ENCODE measurements at regions not wholly inside any gene's neighbourhood (a gene's known extent, or its start where the extent isn't known, plus 50 kb on each side); places are given as distances from the start of the nearest gene placed in this dataset.

GRCh38 chr12:127496255-127496654 lies 770.7 kb upstream of the TMEM132C start:
- H3K79me1 ChIP-seq (ENCODE audit: low read depth, low read length), result no peaks in the 10 kb centered on the region
- peak overlapping the region; percentile 79; the same call in 1 of the 2 replicates for H2AFZ ChIP-seq (ENCODE audit: low read length)
- no peak overlapping the region for H4K91ac ChIP-seq (replicated peaks; ENCODE audit: insufficient read length, low read length)
- no peak overlapping the region for H3K4me2 ChIP-seq (ENCODE audit: insufficient read depth in 1 of 2, low read depth in 2 of 2, low read length in 2 of 2)
- no peak overlapping the region for H3K18ac ChIP-seq (ENCODE audit: extremely low read depth, low read length)
- CTCF ChIA-PET (ENCODE audit: partially characterized antibody), result interaction anchor here (0.7 to 1.7 kb wide), 9 partner anchors 8 to 181 kb away, joined by 3 to 5 read pairs (median 3); no protein-coding TSS in a partner anchor
- peaks cover 2% of the 10 kb centered on the region in 2 experiments; a peak in 1 of 4 replicates for H3K9me3 ChIP-seq (ENCODE audit: insufficient read depth in 2 of 2, low read depth in 1 of 2, low read length in 1 of 2)
- H2BK5ac ChIP-seq (ENCODE audit: low read depth, low read length), result no peak overlapping the region
- no peak overlapping the region for H3K56ac ChIP-seq (replicated peaks; ENCODE audit: insufficient read length, low read depth, low read length)
- no peak overlapping the region for H2BK120ac ChIP-seq (replicated peaks; ENCODE audit: low read depth, low read length)
- no peaks in the 10 kb centered on the region for H3K27me3 ChIP-seq (replicated peaks in 1 of 4; ENCODE audit: control insufficient read depth in 3 of 4, extremely low read depth in 1 of 4, insufficient read depth in 3 of 4, low read length in 3 of 4)
- H4K8ac ChIP-seq (ENCODE audit: extremely low read depth, insufficient read depth, low read length), result no peak overlapping the region
- no peak overlapping the region for H2BK12ac ChIP-seq (ENCODE audit: low read depth, low read length)
- H3K79me2 ChIP-seq (ENCODE audit: control insufficient read depth in 1 of 2, insufficient read depth in 2 of 2, low read length in 2 of 2), result no peaks in the 10 kb centered on the region
- H2BK15ac ChIP-seq (ENCODE audit: low read length), result no peak overlapping the region
- H3K23me2 ChIP-seq (ENCODE audit: low read depth, low read length), result no peaks in the 10 kb centered on the region
- no peak overlapping the region for H2BK20ac ChIP-seq (ENCODE audit: low read length)
- POLR2A ChIA-PET (ENCODE audit: partially characterized antibody), result no interaction called here
- 62% methylated on average over 6 of the region's 6 CpGs; no CpG with 5 or more reads in 1 of the 2 experiments for WGBS, 2 experiments (ENCODE audit: extremely low coverage in 1 of 2, insufficient coverage in 1 of 2, insufficient read length in 1 of 2, insufficient replicate concordance in 2 of 2, low coverage in 1 of 2, low lambda C conversion rate in 2 of 2, missing lambda C conversion rate in 1 of 2)
- H4K5ac ChIP-seq (ENCODE audit: insufficient read length, low read depth, low read length), result no peak overlapping the region
- H3K14ac ChIP-seq (ENCODE audit: insufficient read length), result no peak overlapping the region
- no peaks in the 10 kb centered on the region for H4K20me1 ChIP-seq (replicated peaks in 1 of 2; ENCODE audit: control insufficient read depth in 1 of 2, insufficient read depth in 2 of 2, low read length in 2 of 2)
- H2AK5ac ChIP-seq (ENCODE audit: low read depth, low read length), result no peak overlapping the region
- no peak overlapping the region for H3K4ac ChIP-seq (replicated peaks; ENCODE audit: insufficient read length, low read depth, low read length)
- no peak overlapping the region for H3K4me3 ChIP-seq (ENCODE audit: extremely low read depth in 1 of 4, insufficient read depth in 2 of 4, low read depth in 3 of 4, low read length in 4 of 4)
- H3K4me1 ChIP-seq (replicated peaks in 1 of 4; ENCODE audit: control insufficient read depth in 3 of 4, insufficient read depth in 4 of 4, low read length in 3 of 4), result peaks cover 0 to 13% (median 5%) of the 10 kb centered on the region in 4 experiments; a peak in 4 of 7 replicates
- FAIRE-seq, result no peak
- no peak for TF ChIP-seq SP4 (IDR thresholded peaks at IDR 0.05; ENCODE audit: low read length)
- peak; percentile 56 to 71 (median 69) for TF ChIP-seq CTCF (IDR thresholded peaks at IDR 0.05; ENCODE audit: control extremely low read depth in 1 of 3, insufficient read depth in 1 of 3, low read depth in 1 of 3, low read length in 3 of 3)
- TF ChIP-seq EZH2 (IDR thresholded peaks at IDR 0.05; ENCODE audit: low read depth, low read length, severe bottlenecking), result no peak
- peak; percentile 38 to 67; a peak in 3 of 4 replicates for TF ChIP-seq RAD21 (IDR thresholded peaks at IDR 0.05 in 1 of 2, conservative IDR thresholded peaks at IDR 0.05 in 1 of 2; ENCODE audit: low read depth in 2 of 2, low read length in 2 of 2)
- TF ChIP-seq E2F6 (IDR thresholded peaks at IDR 0.05), result no peak
- no peak for TF ChIP-seq TEAD4 (IDR thresholded peaks at IDR 0.05; ENCODE audit: low read depth, low read length)
- no peak for TF ChIP-seq TAF7 (optimal IDR thresholded peaks at IDR 0.05; ENCODE audit: borderline replicate concordance, low read depth, low read length)
- no peak for TF ChIP-seq HDAC6 (IDR thresholded peaks at IDR 0.05; ENCODE audit: low read depth, low read length)
- TF ChIP-seq POU5F1 (IDR thresholded peaks at IDR 0.05; ENCODE audit: low read depth, low read length), result no peak
- H3K23ac ChIP-seq (ENCODE audit: insufficient read length), result no peak overlapping the region
- no peak overlapping the region for H3K9ac ChIP-seq (replicated peaks in 1 of 4; ENCODE audit: extremely low read depth in 1 of 4, low read depth in 3 of 4, low read length in 3 of 4)
- peak; percentile 29 to 54 for DNase-seq (ENCODE audit: low read depth in 1 of 2, low spot score in 2 of 2)
- no peak overlapping the region for H3K27ac ChIP-seq (ENCODE audit: low read depth, low read length)
- H3K36me3 ChIP-seq (ENCODE audit: control insufficient read depth in 2 of 4, insufficient read depth in 4 of 4, low read length in 3 of 4), result no peaks in the 10 kb centered on the region
